HCT116 (cell line): ENCODE measurements at regions not wholly inside any gene's neighbourhood (a gene's known extent, or its start where the extent isn't known, plus 50 kb on each side); places are given as distances from the start of the nearest gene placed in this dataset.

Source experiments
- ATAC-seq: fragments of 200-7000 bp; cut with Tn5 transposase; 2 replicates; pipeline ENCODE4 v1.9.1; 2020; ENCODE audit warnings: mild to moderate bottlenecking, moderate library complexity
- BruUV-seq: library from RNA; stranded (reverse); fragments of 400-500 nt; replicated peaks from 2 replicates; lab custom pipeline; 2021; lab: Mats Ljungman, UMichigan
- CTCF ChIA-PET: fragments of 300-600 bp; sonication (Branson Sonifier 250); formaldehyde crosslinking; loops from one replicate; lab custom pipeline; 2021; ENCODE audit warnings: antibody characterized with exemption; lab: Charles Lee
- POLR2A ChIA-PET: fragments of 300-600, 350-600 bp; sonication (Branson Sonifier 250); formaldehyde crosslinking; loops from one replicate; lab custom pipeline; 2021; ENCODE audit warnings: antibody characterized with exemption; lab: Charles Lee
- RAD21 ChIA-PET, 2 experiments: fragments of 300-600 bp; sonication (Branson Sonifier 250); formaldehyde crosslinking; loops; one replicate each; lab custom pipeline; 2023; ENCODE audit warnings: low total read pairs in 2 of 2; ENCODE audit not compliant: uncharacterized antibody in 2 of 2, unreplicated experiment in 2 of 2, low non-redundant PET in 1 of 2; lab: Charles Lee
- DNase-seq: peaks from one replicate; pipeline ENCODE4 v3.0.0-alpha.2; 2010; ENCODE audit warnings: low read depth, low spot score
- H2AFZ ChIP-seq: fragments of 200-600 bp; shearing (Covaris generic), sonication (generic); 2 replicates; pipeline ENCODE4 v1.6.1; 2017; ENCODE audit warnings: low read depth, mixed run types, mixed read lengths, antibody characterized with exemption, low read length; ENCODE audit not compliant: poor library complexity, severe bottlenecking
- H3K27ac ChIP-seq: 2 replicates; pipeline ENCODE4 v1.5.1; 2012; ENCODE audit warnings: low read depth, low read length
- H3K27me3 ChIP-seq: fragments of 200-600 bp; sonication (generic); 2 replicates; pipeline ENCODE4 v1.6.1; 2016; ENCODE audit warnings: mixed run types, low read length, mixed read lengths; ENCODE audit not compliant: insufficient read depth
- H3K36me3 ChIP-seq, 2 experiments: fragments of 200-500 bp in 1 of 2; fragments of 200-600 bp in 1 of 2; sonication (Bioruptor generic) in 1 of 2; sonication (generic) in 1 of 2; 2 replicates each; pipeline versions ENCODE4 v1.5.1 to v1.6.1; 2014 to 2016; ENCODE audit warnings: low read length in 2 of 2, inconsistent platforms in 1 of 2, mixed read lengths in 1 of 2, mixed run types in 1 of 2; ENCODE audit not compliant: insufficient read depth in 2 of 2, control insufficient read depth in 1 of 2
- H3K4me1 ChIP-seq, 2 experiments: fragments of 200-600 bp in 1 of 2; sonication (generic) in 1 of 2; 2 replicates each; pipeline versions ENCODE4 v1.5.1 to v1.6.1; 2012 to 2017; ENCODE audit warnings: low read length in 2 of 2, inconsistent platforms in 1 of 2, mild to moderate bottlenecking in 1 of 2, mixed read lengths in 1 of 2, mixed run types in 1 of 2, moderate library complexity in 1 of 2; ENCODE audit not compliant: insufficient read depth in 2 of 2, control insufficient read depth in 1 of 2
- H3K4me2 ChIP-seq: fragments of 200-600 bp; sonication (generic); 2 replicates; pipeline ENCODE4 v1.6.1; 2017; ENCODE audit warnings: mixed run types, low read length, mixed read lengths
- H3K4me3 ChIP-seq, 2 experiments: fragments of 200-600 bp in 1 of 2; sonication (generic) in 1 of 2; replicated peaks in 1 of 2; 2 replicates each; pipeline ENCODE4 v1.5.1; 2011 to 2016; ENCODE audit warnings: low read length in 2 of 2, control low read depth in 1 of 2, low read depth in 1 of 2, mild to moderate bottlenecking in 1 of 2, mixed read lengths in 1 of 2, mixed run types in 1 of 2
- H3K79me2 ChIP-seq: fragments of 200-600 bp; sonication (generic); 2 replicates; pipeline ENCODE4 v1.6.1; 2017; ENCODE audit warnings: mild to moderate bottlenecking, mixed run types, low read length, moderate library complexity, mixed read lengths; ENCODE audit not compliant: insufficient read depth
- H3K9ac ChIP-seq: fragments of 200-600 bp; sonication (generic); 2 replicates; pipeline ENCODE4 v1.6.1; 2016; ENCODE audit warnings: low read length, mixed read lengths
- H3K9me2 ChIP-seq: fragments of 200-600 bp; sonication (generic), shearing (Covaris generic); 2 replicates; pipeline ENCODE4 v1.6.1; 2017; ENCODE audit warnings: mixed run types, mild to moderate bottlenecking, moderate library complexity; ENCODE audit not compliant: insufficient read depth
- H3K9me3 ChIP-seq, 2 experiments: fragments of 200-500 bp in 1 of 2; fragments of 200-600 bp in 1 of 2; sonication (Bioruptor generic) in 1 of 2; sonication (generic) in 1 of 2; 2 replicates each; pipeline ENCODE4 v1.6.1; 2014 to 2017; ENCODE audit warnings: low read length in 2 of 2, mixed read lengths in 2 of 2, inconsistent platforms in 1 of 2, low read depth in 1 of 2, mild to moderate bottlenecking in 1 of 2, mixed run types in 1 of 2, moderate library complexity in 1 of 2; ENCODE audit not compliant: control insufficient read depth in 1 of 2, insufficient read depth in 1 of 2
- H4K20me1 ChIP-seq: fragments of 200-600 bp; sonication (generic), shearing (Covaris generic); 2 replicates; pipeline ENCODE4 v1.6.1; 2017; ENCODE audit warnings: mixed run types, mild to moderate bottlenecking, moderate library complexity; ENCODE audit not compliant: insufficient read depth
- ATF3 ChIP-seq: IDR thresholded peaks from 2 replicates; pipeline ENCODE4 v1.6.1; 2012
- CTCF ChIP-seq, 3 experiments: fragments of 200-600 bp in 1 of 3; sonication (generic) in 1 of 3; IDR thresholded peaks in 2 of 3; conservative IDR thresholded peaks in 1 of 3; 2 replicates each; pipeline ENCODE4 v1.5.1; 2012 to 2017; ENCODE audit warnings: low read depth in 2 of 3, low read length in 2 of 3, antibody characterized with exemption in 1 of 3, borderline replicate concordance in 1 of 3, control low read depth in 1 of 3, mild to moderate bottlenecking in 1 of 3, mixed read lengths in 1 of 3, mixed run types in 1 of 3, moderate library complexity in 1 of 3; ENCODE audit not compliant: insufficient read depth in 1 of 3
- ELF1 ChIP-seq: IDR thresholded peaks from 2 replicates; pipeline ENCODE4 v1.6.1; 2012; ENCODE audit warnings: low read depth, borderline replicate concordance
- EZH2 ChIP-seq: fragments of 200-600 bp; sonication (generic); IDR thresholded peaks from 2 replicates; pipeline ENCODE4 v1.6.1; 2017; ENCODE audit warnings: antibody characterized with exemption, mixed run types
- EZH2phosphoT487 ChIP-seq: fragments of 200-600 bp; IDR thresholded peaks from 2 replicates; pipeline ENCODE4 v1.6.1; 2018; ENCODE audit warnings: antibody characterized with exemption, borderline replicate concordance
- POLR2A ChIP-seq: IDR thresholded peaks from 2 replicates; pipeline ENCODE4 v1.7.0; 2011; ENCODE audit warnings: borderline replicate concordance; ENCODE audit not compliant: insufficient read depth, insufficient read length; ENCODE audit errors: extremely low read depth
- RAD21 ChIP-seq: IDR thresholded peaks from 2 replicates; pipeline ENCODE4 v1.6.1; 2012; ENCODE audit warnings: low read depth, mild to moderate bottlenecking
- REST ChIP-seq: IDR thresholded peaks from 2 replicates; pipeline ENCODE4 v1.6.1; 2012; ENCODE audit warnings: low read depth
- SRF ChIP-seq: IDR thresholded peaks from 2 replicates; pipeline ENCODE4 v1.6.1; 2012; ENCODE audit warnings: low read depth
- YY1 ChIP-seq: IDR thresholded peaks from 2 replicates; pipeline ENCODE4 v1.6.1; 2011; ENCODE audit warnings: low read length, low read depth, moderate library complexity, mild to moderate bottlenecking; ENCODE audit not compliant: insufficient replicate concordance; ENCODE audit errors: extremely low read depth
- ZFX ChIP-seq: fragments of 450-650 bp; IDR thresholded peaks from 2 replicates; pipeline ENCODE4 v1.6.1; 2017
- ZNF274 ChIP-seq: fragments of 200-500 bp; sonication (Bioruptor generic); IDR thresholded peaks from 2 replicates; pipeline ENCODE4 v1.6.1; 2014; ENCODE audit warnings: mild to moderate bottlenecking, low read depth, low read length, inconsistent platforms
- intact Hi-C: fragments of 100-400 bp; cut with micrococcal nuclease; formaldehyde crosslinking; loops from 2 replicates; pipeline ENCODE4 v1.10.0; 2022

- Histone ChIP-seq H3K36me3 (no peaks in the 10 kb centered on the region), H3K9ac (no peak overlapping the region), H3K9me3 (peaks cover 15 to 31% of the 10 kb centered on the region in 2 experiments; a peak in 2 of 4 replicates), H3K4me3 (no peak overlapping the region), H3K79me2 (no peaks in the 10 kb centered on the region), H3K27me3 (no peaks in the 10 kb centered on the region), H3K4me2 (no peak overlapping the region), H4K20me1 (no peaks in the 10 kb centered on the region), H3K4me1 (no peaks in the 10 kb centered on the region), H3K27ac (no peak overlapping the region), H3K9me2 (no peaks in the 10 kb centered on the region), H2AFZ (no peak overlapping the region)
- CTCF ChIA-PET: no interaction called here
- DNase-seq: no peak
- RAD21 ChIA-PET: no interaction called here
- ATAC-seq: no peak
- no peak for TF ChIP-seq EZH2phosphoT487
- POLR2A ChIA-PET: no interaction called here
- BruUV-seq: no TSS peak
- intact Hi-C loops: no loop called here
Measured at GRCh38 chr21:16587141-16587581, 857.4 kb downstream of the USP25 start.

GRCh38 chr21:16587681-16588375 lies 858.0 kb downstream of the USP25 start:
- DNase-seq: no peak
- Histone ChIP-seq H2AFZ (no peak overlapping the region), H3K27ac (no peak overlapping the region), H4K20me1 (no peaks in the 10 kb centered on the region), H3K27me3 (no peaks in the 10 kb centered on the region), H3K9ac (no peak overlapping the region), H3K79me2 (no peaks in the 10 kb centered on the region), H3K9me3 (peaks cover 16 to 29% of the 10 kb centered on the region in 2 experiments; a peak in 2 of 4 replicates), H3K36me3 (no peaks in the 10 kb centered on the region), H3K4me2 (no peak overlapping the region), H3K9me2 (no peaks in the 10 kb centered on the region), H3K4me1 (no peaks in the 10 kb centered on the region), H3K4me3 (no peak overlapping the region)
- ChIA-PET CTCF (no interaction called here), RAD21 (no interaction called here), POLR2A (no interaction called here)
- intact Hi-C loops: no loop called here
- no peak for TF ChIP-seq EZH2
- TF ChIP-seq SRF: no peak
- TF ChIP-seq YY1: no peak
- no peak for TF ChIP-seq CTCF (IDR thresholded peaks at IDR 0.05 in 2 of 3, conservative IDR thresholded peaks at IDR 0.05 in 1 of 3; ENCODE audit: borderline replicate concordance in 1 of 3, insufficient read depth in 1 of 3, low read depth in 2 of 3, low read length in 2 of 3)
- no peak for TF ChIP-seq ATF3
- TF ChIP-seq ELF1: no peak
- no peak for TF ChIP-seq ZNF274
- no peak for TF ChIP-seq ZFX
- TF ChIP-seq POLR2A: no peak
- no peak for TF ChIP-seq REST
- TF ChIP-seq RAD21: no peak
- no TSS peak for BruUV-seq
- ATAC-seq: no peak
